ENCODE measurements at regions not wholly inside any gene's neighbourhood (a gene's known extent, or its start where the extent isn't known, plus 50 kb on each side); places are given as distances from the start of the nearest gene placed in this dataset.

DNA sequence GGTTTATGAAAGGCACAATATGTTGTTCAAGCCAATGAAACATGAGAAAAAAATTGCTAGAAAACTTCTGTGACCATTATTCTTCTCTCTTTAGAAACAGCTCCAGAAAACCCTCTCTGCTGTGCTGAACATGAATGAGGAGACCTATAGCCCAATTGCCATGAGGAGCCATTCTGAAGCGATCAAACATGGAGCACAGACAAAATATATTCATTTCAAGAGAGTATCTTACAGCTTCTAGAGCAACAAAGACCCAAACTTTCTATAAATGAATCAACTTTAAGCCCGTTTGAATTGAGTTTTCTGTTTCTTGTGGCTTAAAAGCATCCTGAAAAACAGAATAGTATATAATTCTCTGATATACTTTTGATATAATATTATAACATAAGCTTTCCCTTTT lies 83.4 kb upstream of the UCN3 start:
- H3K9me3 Mint-ChIP-seq (ENCODE audit: unreplicated experiment): no peaks in the 10 kb centered on the region
- H3K4me1 Mint-ChIP-seq (ENCODE audit: low read depth, unreplicated experiment): no peaks in the 10 kb centered on the region
- no peak overlapping the region for H3K27ac Mint-ChIP-seq (ENCODE audit: unreplicated experiment)
- TF ChIP-seq, protein P1, sequence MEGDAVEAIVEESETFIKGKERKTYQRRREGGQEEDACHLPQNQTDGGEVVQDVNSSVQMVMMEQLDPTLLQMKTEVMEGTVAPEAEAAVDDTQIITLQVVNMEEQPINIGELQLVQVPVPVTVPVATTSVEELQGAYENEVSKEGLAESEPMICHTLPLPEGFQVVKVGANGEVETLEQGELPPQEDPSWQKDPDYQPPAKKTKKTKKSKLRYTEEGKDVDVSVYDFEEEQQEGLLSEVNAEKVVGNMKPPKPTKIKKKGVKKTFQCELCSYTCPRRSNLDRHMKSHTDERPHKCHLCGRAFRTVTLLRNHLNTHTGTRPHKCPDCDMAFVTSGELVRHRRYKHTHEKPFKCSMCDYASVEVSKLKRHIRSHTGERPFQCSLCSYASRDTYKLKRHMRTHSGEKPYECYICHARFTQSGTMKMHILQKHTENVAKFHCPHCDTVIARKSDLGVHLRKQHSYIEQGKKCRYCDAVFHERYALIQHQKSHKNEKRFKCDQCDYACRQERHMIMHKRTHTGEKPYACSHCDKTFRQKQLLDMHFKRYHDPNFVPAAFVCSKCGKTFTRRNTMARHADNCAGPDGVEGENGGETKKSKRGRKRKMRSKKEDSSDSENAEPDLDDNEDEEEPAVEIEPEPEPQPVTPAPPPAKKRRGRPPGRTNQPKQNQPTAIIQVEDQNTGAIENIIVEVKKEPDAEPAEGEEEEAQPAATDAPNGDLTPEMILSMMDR (IDR thresholded peaks at IDR 0.05; ENCODE audit: partially characterized antibody, unreplicated experiment): no peak
- DNase-seq: no peak
- H3K36me3 Mint-ChIP-seq (ENCODE audit: unreplicated experiment): no peaks in the 10 kb centered on the region
- H3K27me3 Mint-ChIP-seq (ENCODE audit: unreplicated experiment): no peaks in the 10 kb centered on the region
- no peak overlapping the region for H3K4me3 Mint-ChIP-seq (ENCODE audit: unreplicated experiment)

DNA sequence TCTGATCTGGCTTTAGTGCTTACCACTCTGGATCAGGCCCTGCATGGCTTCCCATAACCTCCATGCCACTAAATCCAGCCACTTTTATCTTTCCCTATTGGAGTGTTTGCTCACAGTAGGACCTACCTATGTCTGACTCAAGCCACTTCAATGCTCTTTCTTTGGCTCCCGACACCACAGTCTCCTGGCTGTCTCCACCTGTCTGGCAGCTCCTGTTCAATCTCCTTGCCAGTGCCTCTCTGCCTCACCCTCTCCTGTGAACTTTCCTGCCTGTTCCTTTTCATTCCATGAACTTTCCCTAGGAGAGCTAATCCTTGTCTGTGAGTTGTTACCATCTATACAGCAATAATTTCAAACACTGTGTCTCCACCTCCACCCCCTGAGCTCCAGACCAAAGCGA lies 82.6 kb upstream of the UCN3 start:
- Mint-ChIP-seq H3K9me3 (ENCODE audit: unreplicated experiment) (no peaks in the 10 kb centered on the region), H3K27ac (ENCODE audit: unreplicated experiment) (no peak overlapping the region), H3K4me1 (ENCODE audit: low read depth, unreplicated experiment) (no peaks in the 10 kb centered on the region), H3K27me3 (ENCODE audit: unreplicated experiment) (no peaks in the 10 kb centered on the region), H3K4me3 (ENCODE audit: unreplicated experiment) (no peak overlapping the region), H3K36me3 (ENCODE audit: unreplicated experiment) (no peaks in the 10 kb centered on the region)
- TF ChIP-seq, protein P1 (IDR thresholded peaks at IDR 0.05; ENCODE audit: partially characterized antibody, unreplicated experiment): no peak
- no peak for DNase-seq

DNA sequence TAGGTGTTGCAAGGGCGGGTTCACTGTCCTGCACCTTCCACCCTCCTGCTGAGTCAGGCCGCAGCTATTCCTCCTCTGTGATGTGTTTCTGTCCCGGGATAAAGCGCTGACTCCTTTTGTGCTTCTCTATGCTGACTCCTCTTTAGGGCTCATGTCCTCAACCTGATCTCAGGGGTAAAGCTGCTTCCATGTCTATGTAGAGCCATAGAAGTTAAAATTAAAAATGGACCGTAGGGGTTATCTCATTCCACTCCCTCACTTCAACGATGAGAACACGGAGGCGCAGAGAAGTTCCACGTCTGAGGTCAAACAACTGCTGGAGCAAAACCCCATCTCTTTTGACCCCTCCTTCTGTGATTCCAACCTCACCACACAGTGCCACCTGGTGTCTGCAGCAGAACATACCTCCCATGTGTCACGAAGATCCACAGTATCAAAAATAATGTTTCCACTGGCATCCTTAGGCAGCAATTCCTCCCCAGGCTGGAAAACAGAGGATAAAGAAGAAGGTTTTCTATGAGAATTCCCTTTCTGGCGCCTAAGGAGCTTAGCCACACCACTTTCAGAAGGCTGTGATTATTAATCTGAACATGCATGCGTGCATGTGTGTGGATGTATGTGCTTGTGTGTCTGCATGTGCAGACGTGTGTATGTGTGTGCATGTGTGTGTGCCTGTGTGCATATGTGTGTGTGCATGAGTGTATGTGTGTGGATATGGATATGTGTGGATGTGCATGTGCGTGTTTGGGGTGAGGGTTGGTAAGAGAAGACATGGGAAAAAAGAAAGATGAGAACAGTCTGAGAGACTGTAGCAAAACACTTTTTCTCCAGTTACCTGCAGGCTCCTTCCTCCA lies 81.2 kb upstream of the UCN3 start:
- Mint-ChIP-seq H3K9me3 (ENCODE audit: unreplicated experiment) (no peaks in the 10 kb centered on the region), H3K36me3 (ENCODE audit: unreplicated experiment) (no peaks in the 10 kb centered on the region), H3K27ac (ENCODE audit: unreplicated experiment) (no peak overlapping the region), H3K4me3 (ENCODE audit: unreplicated experiment) (no peak overlapping the region), H3K27me3 (ENCODE audit: unreplicated experiment) (no peaks in the 10 kb centered on the region), H3K4me1 (ENCODE audit: low read depth, unreplicated experiment) (no peaks in the 10 kb centered on the region)
- DNase-seq: peak; percentile 52
- TF ChIP-seq, protein P1 (IDR thresholded peaks at IDR 0.05; ENCODE audit: partially characterized antibody, unreplicated experiment): peak; percentile 47

DNA sequence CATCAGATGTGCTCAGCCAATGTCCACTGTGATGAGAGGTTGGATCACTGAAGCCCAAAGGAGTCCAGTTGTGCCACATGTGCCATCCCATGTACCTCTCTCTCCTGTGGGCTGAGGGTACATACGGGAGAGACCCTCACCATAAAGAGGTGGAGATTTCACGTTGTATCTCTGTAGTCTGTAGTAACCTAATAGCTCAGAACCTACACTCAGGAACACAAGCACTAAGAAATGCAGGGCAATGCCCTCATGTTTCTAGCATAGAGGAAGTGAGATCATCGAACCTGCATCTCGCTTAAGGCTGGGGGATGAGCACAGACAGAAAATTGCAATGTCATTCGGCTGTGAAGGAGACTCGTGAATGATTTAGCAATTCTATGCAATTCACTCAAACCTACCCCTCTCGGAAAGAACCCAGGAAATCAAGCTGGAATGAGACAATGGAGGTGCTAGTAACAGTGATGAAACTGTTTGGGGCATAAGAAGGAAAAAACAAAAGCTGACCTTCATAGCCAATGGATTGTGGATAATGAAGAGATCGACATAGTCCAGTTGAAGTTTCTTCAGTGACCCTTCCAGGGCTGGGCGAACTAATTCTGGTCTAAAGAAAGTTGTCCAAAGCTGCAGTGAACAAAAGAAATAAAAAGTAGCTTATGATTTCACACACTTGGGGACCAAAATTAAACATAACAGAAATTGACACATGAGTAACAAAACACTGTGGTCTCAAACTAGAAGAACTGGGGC lies 80.3 kb upstream of the UCN3 start:
- Mint-ChIP-seq H3K27me3 (ENCODE audit: unreplicated experiment) (no peaks in the 10 kb centered on the region), H3K9me3 (ENCODE audit: unreplicated experiment) (no peaks in the 10 kb centered on the region), H3K27ac (ENCODE audit: unreplicated experiment) (no peak overlapping the region), H3K4me1 (ENCODE audit: low read depth, unreplicated experiment) (no peaks in the 10 kb centered on the region), H3K36me3 (ENCODE audit: unreplicated experiment) (no peaks in the 10 kb centered on the region), H3K4me3 (ENCODE audit: unreplicated experiment) (no peak overlapping the region)
- TF ChIP-seq, protein P1 (IDR thresholded peaks at IDR 0.05; ENCODE audit: partially characterized antibody, unreplicated experiment): no peak
- no peak for DNase-seq

DNA sequence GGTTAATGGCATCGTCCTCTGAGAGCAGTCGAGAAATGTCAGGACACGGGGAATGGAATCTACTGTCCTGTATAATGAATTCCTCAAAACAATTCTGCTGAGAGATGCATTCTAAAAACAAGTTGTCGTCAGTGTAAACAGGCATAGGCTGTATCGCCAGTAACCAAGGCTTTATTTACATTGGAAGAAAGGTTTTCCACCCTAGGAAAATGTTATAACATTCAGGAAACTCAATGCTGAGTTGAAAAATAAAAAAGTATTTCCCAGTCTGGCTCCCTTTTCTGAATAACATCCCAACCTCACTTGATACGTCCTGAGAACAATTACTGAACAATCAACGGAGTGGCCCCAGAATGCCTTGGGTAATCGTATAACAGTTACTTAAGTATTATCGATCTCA lies 79.6 kb upstream of the UCN3 start:
- TF ChIP-seq, protein P1 (IDR thresholded peaks at IDR 0.05; ENCODE audit: partially characterized antibody, unreplicated experiment): no peak
- H3K9me3 Mint-ChIP-seq (ENCODE audit: unreplicated experiment): no peaks in the 10 kb centered on the region
- no peaks in the 10 kb centered on the region for H3K27me3 Mint-ChIP-seq (ENCODE audit: unreplicated experiment)
- no peak for DNase-seq
- H3K36me3 Mint-ChIP-seq (ENCODE audit: unreplicated experiment): no peaks in the 10 kb centered on the region
- no peak overlapping the region for H3K27ac Mint-ChIP-seq (ENCODE audit: unreplicated experiment)
- H3K4me3 Mint-ChIP-seq (ENCODE audit: unreplicated experiment): no peak overlapping the region
- no peaks in the 10 kb centered on the region for H3K4me1 Mint-ChIP-seq (ENCODE audit: low read depth, unreplicated experiment)

Measured in glutamatergic neuron (in vitro differentiated cells).